ENCODE measurements at regions not wholly inside any gene's neighbourhood (a gene's known extent, or its start where the extent isn't known, plus 50 kb on each side); places are given as distances from the start of the nearest gene placed in this dataset.

- no peaks in the 10 kb centered on the region for H3K79me2 ChIP-seq (replicated peaks; ENCODE audit: insufficient read depth)
- no peak overlapping the region for H3K27ac ChIP-seq (ENCODE audit: low read depth)
- TF ChIP-seq EZH2phosphoT487 (IDR thresholded peaks at IDR 0.05; ENCODE audit: unreplicated experiment) = no peak
- no peaks in the 10 kb centered on the region for H3K27me3 ChIP-seq (ENCODE audit: insufficient read depth)
- H3K4me1 ChIP-seq (ENCODE audit: insufficient read depth) = peaks cover 6% of the 10 kb centered on the region; the same call in 1 of the 2 replicates
- no peak for ATAC-seq
- no peak for DNase-seq (ENCODE audit: low spot score)
- H3K27me3 Mint-ChIP-seq (ENCODE audit: insufficient read depth, low read depth, poor library complexity) = no peaks in the 10 kb centered on the region
- H3K4me3 Mint-ChIP-seq = no peak overlapping the region
- H3K36me3 Mint-ChIP-seq (ENCODE audit: low read depth) = no peaks in the 10 kb centered on the region
- no peaks in the 10 kb centered on the region for H3F3A ChIP-seq (replicated peaks; ENCODE audit: low read depth)
- no peak overlapping the region for H3K4me2 ChIP-seq
- H4K20me1 ChIP-seq (replicated peaks; ENCODE audit: insufficient read depth) = no peaks in the 10 kb centered on the region
- H3K27ac Mint-ChIP-seq = no peak overlapping the region
- no peaks in the 10 kb centered on the region for H3K9me3 Mint-ChIP-seq
- no peaks in the 10 kb centered on the region for H3K9me2 ChIP-seq (ENCODE audit: insufficient read depth)
- H3K4me3 ChIP-seq = no peak overlapping the region
- H3K4me1 Mint-ChIP-seq = peaks cover 9% of the 10 kb centered on the region; the same call in 2 of the 3 replicates
- no peaks in the 10 kb centered on the region for H3K36me3 ChIP-seq (ENCODE audit: insufficient read depth)
- H2AFZ ChIP-seq = no peak overlapping the region
Measured at GRCh38 chr1:76770979-76771378, 96.3 kb upstream of the ST6GALNAC5 start.

DNA sequence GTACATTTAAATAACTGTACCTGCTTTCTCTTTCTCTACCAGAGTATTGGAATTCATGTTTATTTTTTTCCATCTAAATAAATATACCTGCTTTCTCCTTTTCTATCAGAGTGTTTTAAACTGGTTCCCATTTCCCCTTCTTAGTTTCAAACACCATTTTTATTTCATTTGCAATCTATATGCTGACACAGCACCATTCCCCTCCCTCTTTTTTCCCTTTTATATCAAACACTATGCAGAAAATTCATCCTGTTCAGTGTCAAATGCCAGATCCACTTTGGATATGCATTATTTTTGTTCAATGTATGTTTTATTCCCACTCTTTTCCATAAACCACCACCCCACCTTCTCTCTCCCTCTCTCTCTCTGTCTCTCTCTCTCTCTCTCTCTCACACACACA is 85.8 kb upstream of the ST6GALNAC5 start:
- Mint-ChIP-seq H3K9me3 (peaks cover 9% of the 10 kb centered on the region; the same call in 2 of the 3 replicates), H3K36me3 (ENCODE audit: low read depth) (no peaks in the 10 kb centered on the region), H3K27ac (no peak overlapping the region), H3K27me3 (ENCODE audit: insufficient read depth, low read depth, poor library complexity) (peaks cover 1% of the 10 kb centered on the region), H3K4me3 (no peak overlapping the region), H3K4me1 (peaks cover 15% of the 10 kb centered on the region)
- Histone ChIP-seq H3K79me2 (replicated peaks; ENCODE audit: insufficient read depth) (no peaks in the 10 kb centered on the region), H3F3A (replicated peaks; ENCODE audit: low read depth) (no peaks in the 10 kb centered on the region), H3K36me3 (ENCODE audit: insufficient read depth) (no peaks in the 10 kb centered on the region), H3K27me3 (ENCODE audit: insufficient read depth) (no peaks in the 10 kb centered on the region), H3K4me2 (no peak overlapping the region; the same call in 1 of the 2 replicates), H3K27ac (ENCODE audit: low read depth) (no peak overlapping the region), H3K4me1 (ENCODE audit: insufficient read depth) (peaks cover 16% of the 10 kb centered on the region; the same call in 1 of the 2 replicates), H2AFZ (peak overlapping the region; percentile 57; the same call in 1 of the 2 replicates), H3K9me2 (ENCODE audit: insufficient read depth) (peaks cover 3% of the 10 kb centered on the region; the same call in 1 of the 2 replicates), H3K4me3 (no peak overlapping the region), H4K20me1 (replicated peaks; ENCODE audit: insufficient read depth) (no peaks in the 10 kb centered on the region)
- DNase-seq (ENCODE audit: low spot score) (no peak), ATAC-seq (no peak)
- TF ChIP-seq NANOG (IDR thresholded peaks at IDR 0.05; ENCODE audit: borderline replicate concordance) (no peak), EZH2 (IDR thresholded peaks at IDR 0.05; ENCODE audit: low read depth, unreplicated experiment) (no peak), POLR2AphosphoS5 (IDR thresholded peaks at IDR 0.05; ENCODE audit: low read depth) (no peak), REST (IDR thresholded peaks at IDR 0.05; ENCODE audit: unreplicated experiment) (no peak), ZNF331 (CRISPR knock-in tag; IDR thresholded peaks at IDR 0.05; ENCODE audit: low read depth) (no peak), ZNF114 (CRISPR knock-in tag; IDR thresholded peaks at IDR 0.05) (no peak), JUNB (IDR thresholded peaks at IDR 0.05; ENCODE audit: unreplicated experiment) (no peak), EZH2phosphoT487 (IDR thresholded peaks at IDR 0.05; ENCODE audit: unreplicated experiment) (no peak), STAT1 (IDR thresholded peaks at IDR 0.05; ENCODE audit: unreplicated experiment) (no peak)
- TF ChIP-seq, protein P1, sequence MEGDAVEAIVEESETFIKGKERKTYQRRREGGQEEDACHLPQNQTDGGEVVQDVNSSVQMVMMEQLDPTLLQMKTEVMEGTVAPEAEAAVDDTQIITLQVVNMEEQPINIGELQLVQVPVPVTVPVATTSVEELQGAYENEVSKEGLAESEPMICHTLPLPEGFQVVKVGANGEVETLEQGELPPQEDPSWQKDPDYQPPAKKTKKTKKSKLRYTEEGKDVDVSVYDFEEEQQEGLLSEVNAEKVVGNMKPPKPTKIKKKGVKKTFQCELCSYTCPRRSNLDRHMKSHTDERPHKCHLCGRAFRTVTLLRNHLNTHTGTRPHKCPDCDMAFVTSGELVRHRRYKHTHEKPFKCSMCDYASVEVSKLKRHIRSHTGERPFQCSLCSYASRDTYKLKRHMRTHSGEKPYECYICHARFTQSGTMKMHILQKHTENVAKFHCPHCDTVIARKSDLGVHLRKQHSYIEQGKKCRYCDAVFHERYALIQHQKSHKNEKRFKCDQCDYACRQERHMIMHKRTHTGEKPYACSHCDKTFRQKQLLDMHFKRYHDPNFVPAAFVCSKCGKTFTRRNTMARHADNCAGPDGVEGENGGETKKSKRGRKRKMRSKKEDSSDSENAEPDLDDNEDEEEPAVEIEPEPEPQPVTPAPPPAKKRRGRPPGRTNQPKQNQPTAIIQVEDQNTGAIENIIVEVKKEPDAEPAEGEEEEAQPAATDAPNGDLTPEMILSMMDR (conservative IDR thresholded peaks at IDR 0.05; ENCODE audit: low read depth in 2 of 2) = no peak
- TF ChIP-seq, protein P2, sequence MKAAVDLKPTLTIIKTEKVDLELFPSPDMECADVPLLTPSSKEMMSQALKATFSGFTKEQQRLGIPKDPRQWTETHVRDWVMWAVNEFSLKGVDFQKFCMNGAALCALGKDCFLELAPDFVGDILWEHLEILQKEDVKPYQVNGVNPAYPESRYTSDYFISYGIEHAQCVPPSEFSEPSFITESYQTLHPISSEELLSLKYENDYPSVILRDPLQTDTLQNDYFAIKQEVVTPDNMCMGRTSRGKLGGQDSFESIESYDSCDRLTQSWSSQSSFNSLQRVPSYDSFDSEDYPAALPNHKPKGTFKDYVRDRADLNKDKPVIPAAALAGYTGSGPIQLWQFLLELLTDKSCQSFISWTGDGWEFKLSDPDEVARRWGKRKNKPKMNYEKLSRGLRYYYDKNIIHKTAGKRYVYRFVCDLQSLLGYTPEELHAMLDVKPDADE (IDR thresholded peaks at IDR 0.05) = no peak
